Adrenal gland (tissue), 9 donors: ENCODE measurements at regions not wholly inside any gene's neighbourhood (a gene's known extent, or its start where the extent isn't known, plus 50 kb on each side); places are given as distances from the start of the nearest gene placed in this dataset.
"Not testable (repeated sequence)": the region's sequence is repeated elsewhere in the genome, so short reads cannot be mapped to it uniquely, and the experiment has no call there.

Source experiments
- DNase-seq, 7 donors: peaks; one replicate each; pipeline ENCODE4 v3.0.0-alpha.2; 2019 to 2020
- H3K27ac ChIP-seq, 5 donors: fragments of 200-600 bp; sonication (generic) in 4 of 5; 1 replicate in 3 of 5; 2 replicates in 2 of 5; pipeline versions ENCODE4 v1.5.1 to v1.8.0; 2016 to 2020; ENCODE audit warnings: mild to moderate bottlenecking in 1 of 5
- H3K27me3 ChIP-seq: fragments of 200-600 bp; 2 replicates; pipeline ENCODE4 v1.8.0; 2021
- H3K36me3 ChIP-seq, 2 donors: fragments of 200-600 bp; replicated peaks in 1 of 2; 1 replicate in 1 of 2; 2 replicates in 1 of 2; pipeline versions ENCODE4 v1.5.1 to v1.8.0; 2018 to 2022
- H3K4me1 ChIP-seq, 2 donors: fragments of 200-600 bp; replicated peaks in 1 of 2; 1 replicate in 1 of 2; 2 replicates in 1 of 2; pipeline versions ENCODE4 v1.5.1 to v1.8.0; 2018 to 2021
- H3K4me3 ChIP-seq, 4 donors: fragments of 200-600 bp; sonication (generic) in 3 of 4; one replicate each; pipeline ENCODE4 v1.5.1; 2016 to 2018
- H3K9me3 ChIP-seq, 3 donors: fragments of 200-600 bp; sonication (generic) in 1 of 3; replicated peaks in 1 of 3; 1 replicate in 2 of 3; 2 replicates in 1 of 3; pipeline versions ENCODE4 v1.5.1 to v1.8.0; 2016 to 2021
- CTCF ChIP-seq, 6 experiments: fragments of 450-650 bp in 4 of 6; fragments of 200-600 bp in 2 of 6; sonication (generic) in 1 of 6; IDR thresholded peaks; 1 replicate in 5 of 6; 2 replicates in 1 of 6; pipeline versions ENCODE4 v1.5.1 to v1.8.0; 2016 to 2021; ENCODE audit warnings: antibody characterized with exemption in 6 of 6, mild to moderate bottlenecking in 2 of 6, moderate library complexity in 1 of 6
- POLR2A ChIP-seq, 2 donors: fragments of 450-650 bp; IDR thresholded peaks; one replicate each; pipeline ENCODE4 v1.6.1; 2017; ENCODE audit warnings: antibody characterized with exemption in 2 of 2, mild to moderate bottlenecking in 2 of 2, moderate library complexity in 1 of 2
- WGBS, 4 donors: extraction: QIAGEN DNeasy Blood & Tissue Kit in 2 of 4; methylation state at CpG; one replicate each; pipeline versions ENCODE4 v1.1.5 to v1.1.7; 2013 to 2017; 5-methylcytosine and 5-hydroxymethylcytosine counted together
- intact Hi-C, 2 donors: fragments of 100-400 bp; cut with DNase I; formaldehyde crosslinking; loops; one replicate each; pipeline versions ENCODE4 v1.14.1 to v1.15.0; 2022 to 2023
- donor health status: healthy with polysubstance abuse.
- donor health status: Bipolar disorder and iron deficiency.
- donor health status: DM: yes; HTN: yes; CAD: no.
- donor health status: DM: no; HTN: no; CAD: no.
- donor health status: DM: no; HTN: no; CAD: no.

GRCh38 chr10:109663122-109663521 lies 260.2 kb downstream of the XPNPEP1 start:
- DNase-seq: no peak
- Histone ChIP-seq H3K27ac (no peak overlapping the region), H3K4me1 (no peaks in the 10 kb centered on the region), H3K4me3 (no peak overlapping the region), H3K36me3 (no peaks in the 10 kb centered on the region), H3K27me3 (no peaks in the 10 kb centered on the region), H3K9me3 (no peaks in the 10 kb centered on the region)
- intact Hi-C loops: no loop called here
- TF ChIP-seq POLR2A (IDR thresholded peaks at IDR 0.05) (no peak), CTCF (IDR thresholded peaks at IDR 0.05) (no peak)
- WGBS, 4 donors: 65 to 80% (median 69%) methylated on average over 1 to 6 of the region's 6 CpGs; no CpG with 5 or more reads in 1 of the 4 donors

- H3K4me1 ChIP-seq, H3K27me3 ChIP-seq, H3K9me3 ChIP-seq, H3K4me3 ChIP-seq, H3K36me3 ChIP-seq, DNase-seq, H3K27ac ChIP-seq, intact Hi-C loops: not testable (repeated sequence)
- 69 to 78% (median 72%) methylated on average over 6 to 12 of the region's 12 CpGs for WGBS, 4 donors
These were observed 270.7 kb downstream of the XPNPEP1 start for GRCh38 chr10:109652612-109653011.

- 67 to 85% (median 79%) methylated on average over 1 of the region's 1 CpG for WGBS, 4 donors
- TF ChIP-seq CTCF (IDR thresholded peaks at IDR 0.05) (no peak), POLR2A (IDR thresholded peaks at IDR 0.05) (no peak)
- no peak overlapping the region for H3K27ac ChIP-seq
These were observed 273.1 kb downstream of the XPNPEP1 start for GRCh38 chr10:109650228-109650627.

GRCh38 chr10:109647627-109648026 lies 275.7 kb downstream of the XPNPEP1 start:
- intact Hi-C loops: no loop called here
- no peak for TF ChIP-seq CTCF (IDR thresholded peaks at IDR 0.05)
- TF ChIP-seq POLR2A (IDR thresholded peaks at IDR 0.05): no peak
- 53 to 59% (median 57%) methylated on average over 5 of the region's 5 CpGs for WGBS, 4 donors

More at GRCh38 chr10:109650228-109650627, 273.1 kb downstream of the XPNPEP1 start:
- Histone ChIP-seq H3K9me3 (no peaks in the 10 kb centered on the region), H3K4me1 (no peaks in the 10 kb centered on the region), H3K4me3 (no peak overlapping the region), H3K36me3 (no peaks in the 10 kb centered on the region), H3K27me3 (no peaks in the 10 kb centered on the region)
- DNase-seq: no peak
- intact Hi-C loops: no loop called here

GRCh38 chr10:109633846-109634245 lies 289.5 kb downstream of the XPNPEP1 start:
- Histone ChIP-seq H3K4me1 (no peaks in the 10 kb centered on the region), H3K9me3 (no peaks in the 10 kb centered on the region), H3K27ac (no peak overlapping the region), H3K4me3 (no peak overlapping the region), H3K36me3 (no peaks in the 10 kb centered on the region), H3K27me3 (no peaks in the 10 kb centered on the region)
- DNase-seq: no peak
- intact Hi-C loops: no loop called here
- TF ChIP-seq CTCF (IDR thresholded peaks at IDR 0.05) (no peak), POLR2A (IDR thresholded peaks at IDR 0.05) (no peak)

More at GRCh38 chr10:109647627-109648026, 275.7 kb downstream of the XPNPEP1 start:
- Histone ChIP-seq H3K9me3 (no peaks in the 10 kb centered on the region), H3K4me1 (no peaks in the 10 kb centered on the region), H3K36me3 (no peaks in the 10 kb centered on the region), H3K4me3 (no peak overlapping the region), H3K27ac (no peak overlapping the region), H3K27me3 (no peaks in the 10 kb centered on the region)
- no peak for DNase-seq

GRCh38 chr10:109633017-109633416 lies 290.3 kb downstream of the XPNPEP1 start:
- H3K27ac ChIP-seq, H3K9me3 ChIP-seq, intact Hi-C loops, H3K36me3 ChIP-seq, H3K4me3 ChIP-seq, DNase-seq, H3K4me1 ChIP-seq, H3K27me3 ChIP-seq: not testable (repeated sequence)
